ENCODE measurements at regions not wholly inside any gene's neighbourhood (a gene's known extent, or its start where the extent isn't known, plus 50 kb on each side); places are given as distances from the start of the nearest gene placed in this dataset.

DNA sequence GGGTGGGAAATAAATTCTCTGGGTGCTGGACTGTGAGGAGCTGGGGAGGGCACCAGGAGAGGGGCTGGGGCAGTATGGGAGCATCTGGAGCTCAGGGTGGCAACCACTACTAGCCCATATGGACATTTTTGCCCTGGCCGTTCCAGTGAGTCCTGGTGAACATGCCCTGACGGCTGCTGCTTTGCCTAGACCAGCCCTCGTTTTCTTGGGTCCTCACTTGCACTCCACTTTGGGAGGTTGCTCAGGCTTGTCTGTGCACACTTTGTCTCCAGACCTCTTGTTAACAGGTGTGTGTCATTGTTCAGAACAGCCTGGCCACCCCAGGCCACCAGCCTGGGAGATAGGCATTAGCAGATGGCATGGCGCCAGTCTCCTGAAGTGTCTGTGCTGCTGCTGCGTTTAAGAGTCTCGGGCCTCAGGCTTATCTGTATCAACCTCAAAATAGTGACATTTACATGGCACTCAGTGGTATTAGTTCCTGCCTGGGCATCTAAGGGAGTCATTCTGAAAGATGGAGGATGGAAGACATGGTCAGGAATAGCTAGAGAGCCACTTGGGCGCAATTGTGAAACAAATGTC is 190.5 kb downstream of the PTPRU start:
- TF ChIP-seq POLR2A (IDR thresholded peaks at IDR 0.05; ENCODE audit: low read length) = no peak
- TF ChIP-seq GATA1 (IDR thresholded peaks at IDR 0.05; ENCODE audit: low read depth, low read length) = no peak

Measured in erythroblast (primary cell).